Mammary epithelial cell (primary cell): ENCODE measurements at regions not wholly inside any gene's neighbourhood (a gene's known extent, or its start where the extent isn't known, plus 50 kb on each side); places are given as distances from the start of the nearest gene placed in this dataset.

Experiments used
- CTCF ChIP-seq, 2 donors: IDR thresholded peaks in 1 of 2; conservative IDR thresholded peaks in 1 of 2; 2 replicates each; pipeline ENCODE4 v1.5.1; 2011 to 2012; ENCODE audit warnings: inconsistent platforms in 2 of 2, low read length in 2 of 2, mild to moderate bottlenecking in 2 of 2, control low read depth in 1 of 2, low read depth in 1 of 2; ENCODE audit not compliant: insufficient read depth in 1 of 2; ENCODE audit errors: extremely low read depth in 1 of 2
- EZH2 ChIP-seq: IDR thresholded peaks from 2 replicates; pipeline ENCODE4 v1.6.1; 2012; ENCODE audit warnings: low read length, inconsistent platforms, borderline replicate concordance

GRCh38 chr3:181790561-181790960 lies 78.8 kb downstream of the SOX2 start:
- TF ChIP-seq EZH2 (no peak), CTCF (conservative IDR thresholded peaks at IDR 0.05 in 1 of 2, IDR thresholded peaks at IDR 0.05 in 1 of 2; ENCODE audit: extremely low read depth in 1 of 2, insufficient read depth in 1 of 2, low read depth in 1 of 2, low read length in 2 of 2) (no peak)
